Smooth muscle cell (in vitro differentiated cells): ENCODE measurements at regions not wholly inside any gene's neighbourhood (a gene's known extent, or its start where the extent isn't known, plus 50 kb on each side); places are given as distances from the start of the nearest gene placed in this dataset.

Source experiments
- DNase-seq: peaks from one replicate; lab custom pipeline; 2025; ENCODE audit not compliant: unreplicated experiment; lab: John Stamatoyannopoulos, UW
- H2AFZ ChIP-seq: fragments of 200-600 bp; sonication (generic); 2 replicates; pipeline ENCODE4 v1.6.0; 2016; ENCODE audit warnings: antibody characterized with exemption, low read depth, mild to moderate bottlenecking
- H3F3A ChIP-seq: fragments of 200-600 bp; sonication (generic); 2 replicates; pipeline ENCODE4 v1.6.0; 2017; ENCODE audit warnings: antibody characterized with exemption, low read depth
- H3K27ac ChIP-seq: fragments of 200-600 bp; sonication (generic); 2 replicates; pipeline ENCODE4 v1.5.1; 2016; ENCODE audit warnings: low read depth, mild to moderate bottlenecking
- H3K27me3 ChIP-seq: fragments of 200-600 bp; sonication (generic); 2 replicates; pipeline ENCODE4 v1.6.1; 2016; ENCODE audit warnings: low read depth, mild to moderate bottlenecking
- H3K36me3 ChIP-seq: fragments of 200-600 bp; sonication (generic); 2 replicates; pipeline ENCODE4 v1.5.1; 2016; ENCODE audit warnings: low read depth
- H3K4me1 ChIP-seq: fragments of 200-600 bp; sonication (generic); 2 replicates; pipeline ENCODE4 v1.5.1; 2016; ENCODE audit warnings: low read depth
- H3K4me2 ChIP-seq: fragments of 200-600 bp; sonication (generic); 2 replicates; pipeline ENCODE4 v1.6.0; 2016; ENCODE audit warnings: mild to moderate bottlenecking
- H3K4me3 ChIP-seq: fragments of 200-600 bp; sonication (generic); 2 replicates; pipeline ENCODE4 v1.5.1; 2016; ENCODE audit warnings: mild to moderate bottlenecking
- H3K79me2 ChIP-seq: fragments of 200-600 bp; sonication (generic); 2 replicates; pipeline ENCODE4 v1.6.0; 2016; ENCODE audit warnings: low read depth, mild to moderate bottlenecking
- H3K9ac ChIP-seq: fragments of 200-600 bp; sonication (generic); 2 replicates; pipeline ENCODE4 v1.6.0; 2016; ENCODE audit warnings: low read depth
- H3K9me3 ChIP-seq: fragments of 200-600 bp; sonication (generic); replicated peaks from 2 replicates; pipeline ENCODE4 v1.5.1; 2016; ENCODE audit warnings: low read depth
- H4K20me1 ChIP-seq: fragments of 200-600 bp; sonication (generic); 2 replicates; pipeline ENCODE4 v1.6.0; 2016; ENCODE audit warnings: low read depth
- CTCF ChIP-seq: fragments of 200-600 bp; sonication (generic); IDR thresholded peaks from 2 replicates; pipeline ENCODE4 v1.5.1; 2017; ENCODE audit warnings: borderline replicate concordance, mild to moderate bottlenecking, antibody characterized with exemption; ENCODE audit not compliant: insufficient read depth, poor library complexity, severe bottlenecking
- WGBS: methylation state at CpG from one replicate; pipeline ENCODE4 v1.1.7; 2016; ENCODE audit warnings: low lambda C conversion rate; 5-methylcytosine and 5-hydroxymethylcytosine counted together

GRCh38 chr14:21964180-21964579, 290.6 kb upstream of the OR4E1 start:
- 54% methylated on average over 1 of the region's 1 CpG for WGBS
- Histone ChIP-seq H3K9ac (no peak overlapping the region), H4K20me1 (no peaks in the 10 kb centered on the region), H3K27me3 (peaks cover 5% of the 10 kb centered on the region), H3K27ac (no peak overlapping the region), H3K4me1 (no peaks in the 10 kb centered on the region), H2AFZ (no peak overlapping the region), H3K9me3 (no peaks in the 10 kb centered on the region), H3K4me2 (no peak overlapping the region), H3K4me3 (no peak overlapping the region), H3F3A (no peaks in the 10 kb centered on the region), H3K79me2 (no peaks in the 10 kb centered on the region), H3K36me3 (no peaks in the 10 kb centered on the region)
- no peak for DNase-seq
- no peak for TF ChIP-seq CTCF

- Histone ChIP-seq H3K4me1 (no peaks in the 10 kb centered on the region), H3K9ac (no peak overlapping the region)
- WGBS: 68% methylated on average over 1 of the region's 1 CpG
Observed at GRCh38 chr14:21960636-21961035, 287.0 kb upstream of the OR4E1 start.

GRCh38 chr14:21941885-21942284, 268.3 kb upstream of the OR4E1 start:
- Histone ChIP-seq H3K27me3 (no peaks in the 10 kb centered on the region), H3K9ac (no peak overlapping the region)
- 88% methylated on average over 3 of the region's 3 CpGs for WGBS

More at GRCh38 chr14:21960636-21961035, 287.0 kb upstream of the OR4E1 start:
- no peaks in the 10 kb centered on the region for H3K9me3 ChIP-seq
- H3K4me2 ChIP-seq: no peak overlapping the region
- no peak overlapping the region for H2AFZ ChIP-seq
- H3F3A ChIP-seq: no peaks in the 10 kb centered on the region
- no peak overlapping the region for H3K27ac ChIP-seq
- H3K79me2 ChIP-seq: no peaks in the 10 kb centered on the region
- no peaks in the 10 kb centered on the region for H3K27me3 ChIP-seq
- H4K20me1 ChIP-seq: no peaks in the 10 kb centered on the region
- no peak overlapping the region for H3K4me3 ChIP-seq
- TF ChIP-seq CTCF: no peak
- DNase-seq: no peak
- no peaks in the 10 kb centered on the region for H3K36me3 ChIP-seq

More at GRCh38 chr14:21941885-21942284, 268.3 kb upstream of the OR4E1 start:
- peaks cover 3% of the 10 kb centered on the region for H3K4me1 ChIP-seq
- H3K27ac ChIP-seq: no peak overlapping the region
- H3K9me3 ChIP-seq: no peaks in the 10 kb centered on the region
- H3F3A ChIP-seq: no peaks in the 10 kb centered on the region
- no peak for TF ChIP-seq CTCF
- H3K4me2 ChIP-seq: no peak overlapping the region
- no peaks in the 10 kb centered on the region for H3K36me3 ChIP-seq
- H3K79me2 ChIP-seq: no peaks in the 10 kb centered on the region
- no peak for DNase-seq
- no peaks in the 10 kb centered on the region for H4K20me1 ChIP-seq
- H3K4me3 ChIP-seq: no peak overlapping the region
- H2AFZ ChIP-seq: no peak overlapping the region
